Prostate gland (tissue), 2 donors: ENCODE measurements at regions not wholly inside any gene's neighbourhood (a gene's known extent, or its start where the extent isn't known, plus 50 kb on each side); places are given as distances from the start of the nearest gene placed in this dataset.

Experiments
- CTCF ChIP-seq, 4 experiments: fragments of 200-600 bp in 2 of 4; fragments of 450-650 bp in 2 of 4; sonication (generic) in 2 of 4; IDR thresholded peaks; 1 replicate in 3 of 4; 2 replicates in 1 of 4; pipeline ENCODE4 v1.5.1; 2016 to 2019; ENCODE audit warnings: antibody characterized with exemption in 4 of 4, mild to moderate bottlenecking in 2 of 4, moderate library complexity in 2 of 4
- POLR2AphosphoS5 ChIP-seq: sonication (generic); formaldehyde crosslinking; IDR thresholded peaks from one replicate; pipeline ENCODE4 v1.6.1; 2017; ENCODE audit warnings: antibody characterized with exemption

DNA sequence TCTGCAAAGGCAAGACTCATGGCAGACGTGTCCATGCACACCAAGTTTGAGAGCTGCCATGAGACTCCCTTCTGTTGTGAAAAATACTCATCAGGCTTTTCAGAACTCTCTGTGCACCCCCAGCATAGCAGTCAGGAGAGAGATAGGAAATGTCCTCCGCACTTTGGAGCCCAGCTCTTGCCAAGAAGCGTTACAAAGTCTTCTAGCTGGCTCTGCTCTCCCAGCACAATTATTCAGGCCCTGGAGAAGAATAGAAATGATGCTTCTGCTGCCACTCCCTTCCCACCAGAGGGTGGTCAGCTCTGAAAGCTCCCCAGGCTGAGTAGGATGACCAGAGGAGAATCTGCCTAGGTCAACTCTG is 594.4 kb upstream of the ID2 start:
- TF ChIP-seq CTCF (IDR thresholded peaks at IDR 0.05) (no peak), POLR2AphosphoS5 (no peak)
